ENCODE measurements at regions not wholly inside any gene's neighbourhood (a gene's known extent, or its start where the extent isn't known, plus 50 kb on each side); places are given as distances from the start of the nearest gene placed in this dataset.
"Not testable (repeated sequence)": the region's sequence is repeated elsewhere in the genome, so short reads cannot be mapped to it uniquely, and the experiment has no call there.

- DNase-seq, result no peak
These were observed 418.5 kb downstream of the TMEM121 start for GRCh38 chr14:105944632-105945610.

DNA sequence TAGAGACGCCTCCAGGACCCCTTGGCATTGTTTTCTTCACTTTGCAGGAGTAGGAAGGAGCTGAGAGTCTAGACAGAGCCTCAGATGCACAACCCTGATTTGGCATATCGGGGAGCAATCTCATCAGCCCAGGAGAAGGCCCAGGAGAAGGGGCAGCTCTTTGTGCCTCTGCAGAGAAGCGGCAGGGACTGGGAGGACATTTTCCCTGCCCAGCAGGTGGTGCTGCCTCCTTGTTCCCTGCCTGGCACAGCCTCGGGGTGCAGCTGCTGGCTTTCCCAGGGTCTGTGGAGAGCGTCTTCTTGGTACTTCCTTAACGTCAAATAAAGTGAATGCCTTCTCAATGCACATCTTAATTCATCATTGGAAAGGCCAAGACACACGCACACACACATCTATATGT lies 419.5 kb downstream of the TMEM121 start:
- DNase-seq, result no peak

GRCh38 chr14:105947599-105947998 lies 421.2 kb downstream of the TMEM121 start:
- no peak for DNase-seq

DNA sequence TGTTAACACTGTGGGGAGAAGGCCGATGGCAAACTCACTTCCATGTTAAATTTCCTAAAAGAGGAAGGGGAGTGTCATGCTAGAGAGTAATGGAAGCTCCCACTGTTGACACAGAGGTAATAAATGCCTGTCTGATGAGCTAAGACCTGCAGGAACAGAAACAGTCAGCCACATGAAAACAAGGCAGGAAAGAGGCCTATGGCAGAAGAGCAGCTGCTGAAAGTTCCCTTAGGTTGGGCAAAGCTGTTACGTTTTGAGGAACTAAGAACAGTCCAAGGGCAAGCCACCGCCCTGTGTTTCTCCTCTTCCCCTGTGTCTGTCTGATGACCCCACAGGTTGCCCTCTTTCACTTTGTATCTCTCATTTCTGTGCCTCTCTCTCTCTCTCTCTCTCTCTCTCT lies 422.6 kb downstream of the TMEM121 start:
- peak; percentile 35 for DNase-seq

GRCh38 chr14:105950364-105950892 lies 424.0 kb downstream of the TMEM121 start:
- DNase-seq, result not testable (repeated sequence)

DNA sequence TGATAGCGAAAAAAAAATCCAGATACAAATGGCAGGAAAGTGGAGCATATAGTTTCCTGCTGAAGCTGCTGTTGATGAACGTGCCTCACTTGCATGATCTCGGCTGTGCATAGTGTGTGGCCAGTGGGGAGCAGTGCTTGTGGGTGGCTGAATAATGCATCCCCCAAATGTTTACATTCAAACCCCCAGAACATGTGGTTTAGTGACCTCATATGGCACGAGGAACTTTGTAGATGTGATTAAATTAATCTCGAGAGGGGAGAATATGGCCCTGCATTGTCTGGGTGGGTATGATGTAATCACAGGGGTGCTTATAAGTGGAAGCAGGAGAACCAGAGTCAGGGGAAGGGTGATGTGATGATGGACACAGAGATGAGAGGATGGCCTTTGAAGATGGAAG lies 425.0 kb downstream of the TMEM121 start:
- no peak for DNase-seq

- no peak for DNase-seq
These were observed 425.8 kb downstream of the TMEM121 start for GRCh38 chr14:105952222-105952621.

DNA sequence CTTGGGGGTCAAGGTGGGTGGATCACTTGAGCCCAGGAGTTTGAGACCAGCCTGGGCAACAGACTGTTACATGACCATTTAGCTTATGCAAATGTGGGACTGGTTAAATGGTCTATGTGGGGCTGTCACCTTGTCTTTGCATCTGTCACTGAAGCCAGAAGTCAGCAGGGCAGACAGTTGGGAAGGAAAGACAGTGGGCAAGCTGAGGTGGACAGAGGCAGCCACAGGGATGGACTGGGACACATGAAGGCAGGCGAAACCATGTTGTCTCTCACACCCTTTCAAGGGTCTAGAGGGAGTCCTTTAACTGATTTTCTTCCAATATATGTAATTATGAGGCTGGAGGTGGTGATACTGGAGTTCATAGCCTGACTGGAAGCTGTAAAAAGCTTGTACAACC lies 426.4 kb downstream of the TMEM121 start:
- no peak for DNase-seq

GRCh38 chr14:105961625-105962024 lies 435.2 kb downstream of the TMEM121 start:
- not testable (repeated sequence) for DNase-seq

DNA sequence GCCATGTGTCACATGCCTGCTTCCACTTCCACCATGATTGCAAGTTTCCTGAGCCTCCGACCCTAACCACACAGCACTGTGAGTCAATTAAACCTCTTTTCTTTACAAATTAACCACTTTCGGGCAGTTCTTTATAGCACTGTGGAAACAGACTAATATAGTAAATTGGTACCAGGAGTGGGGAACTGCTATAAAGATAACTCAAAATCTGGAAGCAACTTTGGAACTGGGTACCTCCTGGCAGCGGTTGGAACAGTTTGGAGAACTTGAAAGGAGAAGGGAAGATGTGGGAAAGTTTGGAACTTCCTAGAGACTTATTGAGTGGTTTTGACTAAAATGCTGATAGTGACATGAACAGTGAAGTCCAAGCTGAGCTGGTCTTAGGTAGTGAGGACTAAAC lies 436.1 kb downstream of the TMEM121 start:
- no peak for DNase-seq

DNA sequence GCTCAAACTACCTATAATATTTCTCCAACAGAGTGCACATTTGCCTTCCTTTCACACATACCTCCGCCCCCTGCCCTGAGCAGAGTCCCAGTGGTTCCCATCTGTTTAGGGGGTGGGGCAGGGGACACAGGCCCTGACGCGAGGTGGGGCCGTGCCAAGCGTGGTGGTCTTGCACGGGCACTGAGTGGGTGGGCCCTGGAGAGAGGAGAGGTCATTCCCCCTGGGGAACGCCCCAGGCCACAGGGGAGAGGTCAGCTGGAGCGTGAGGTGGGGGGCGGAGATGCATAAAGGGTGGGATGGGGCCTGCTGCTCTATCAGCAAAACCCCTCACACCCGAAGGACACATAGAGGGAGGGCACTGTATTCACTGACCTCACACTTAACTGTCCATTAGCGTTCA lies 441.9 kb downstream of the TMEM121 start:
- no peak for DNase-seq

DNA sequence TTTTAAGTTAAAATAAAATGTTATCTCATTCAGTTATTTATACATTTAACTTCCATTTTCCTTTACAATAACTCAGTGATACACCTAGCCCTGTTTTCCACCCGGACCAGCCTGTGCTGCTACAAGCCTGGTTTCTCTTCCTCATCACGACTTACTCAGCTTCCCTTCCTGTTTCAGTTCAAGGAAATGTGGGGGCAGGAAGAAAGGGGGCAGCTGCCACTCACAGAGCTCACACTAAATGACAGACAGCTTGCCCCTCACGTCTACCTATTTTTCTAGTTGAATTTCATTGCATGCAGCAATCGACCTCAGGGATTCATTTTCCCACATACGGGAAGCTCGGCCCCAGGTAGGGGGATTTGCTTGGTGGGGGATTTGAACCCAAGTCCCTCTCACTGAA lies 442.6 kb downstream of the TMEM121 start:
- not testable (repeated sequence) for DNase-seq

DNA sequence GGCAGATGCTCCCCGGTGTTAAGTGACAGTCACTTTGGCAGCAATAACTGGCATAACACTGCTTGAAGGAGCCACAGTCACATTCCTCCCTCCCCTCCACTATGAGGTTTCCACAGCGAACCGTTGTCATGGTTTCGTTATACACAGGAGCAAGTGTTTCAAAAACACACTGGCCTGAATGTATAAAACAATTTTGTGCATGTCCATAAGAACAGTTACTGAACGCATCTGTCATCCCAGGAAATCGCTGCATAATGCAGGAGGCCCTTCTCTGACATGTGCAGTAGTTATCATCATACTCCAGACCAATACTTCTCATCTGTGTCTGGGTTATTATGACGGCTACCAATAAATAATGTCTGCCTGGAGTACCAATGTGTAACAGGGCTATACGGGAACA lies 444.4 kb downstream of the TMEM121 start:
- DNase-seq, result not testable (repeated sequence)

DNA sequence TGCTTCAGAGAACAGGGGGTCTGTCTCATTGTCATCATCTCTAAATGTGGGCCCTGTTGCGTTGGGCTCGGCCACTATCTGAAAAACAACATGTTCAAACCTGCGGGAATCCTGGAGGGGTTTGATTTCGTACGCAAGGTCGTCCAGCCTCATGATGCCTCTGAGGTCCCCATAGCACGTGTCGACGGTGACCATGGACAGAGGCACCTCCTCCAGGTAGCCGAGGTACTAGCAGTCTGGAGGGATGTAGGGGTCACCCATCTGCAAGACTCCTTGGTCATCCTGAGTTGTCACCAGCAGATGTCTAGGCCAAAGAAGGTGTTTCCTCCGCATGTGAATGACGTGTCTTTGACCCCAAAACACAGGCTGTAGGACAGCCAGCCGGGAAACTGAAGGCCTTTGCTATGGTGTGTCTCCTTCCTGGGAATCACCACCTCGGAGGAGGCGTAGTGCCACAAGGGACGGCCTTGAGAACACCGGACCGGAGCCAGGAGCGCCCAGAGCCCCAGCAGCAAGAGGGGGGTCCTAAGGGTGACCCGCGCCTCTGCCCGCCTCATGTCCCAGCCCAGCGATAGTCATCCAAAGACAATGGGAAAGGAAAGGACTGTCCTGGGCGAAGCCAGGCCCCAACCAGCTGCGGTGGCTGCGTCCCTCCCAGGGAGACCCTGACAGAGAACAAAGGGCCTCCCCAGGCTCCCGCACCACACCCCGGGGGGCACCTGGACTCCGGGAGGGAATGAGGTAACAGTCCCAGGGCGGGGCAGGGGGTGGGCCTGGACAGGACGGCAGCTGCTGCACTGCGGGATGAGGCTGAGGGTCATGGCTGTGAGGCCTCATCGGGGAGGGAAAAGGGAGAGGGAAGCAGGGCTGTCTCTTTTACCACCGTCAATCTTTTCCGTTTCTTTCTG lies 445.5 kb downstream of the TMEM121 start:
- no peak for DNase-seq

DNA sequence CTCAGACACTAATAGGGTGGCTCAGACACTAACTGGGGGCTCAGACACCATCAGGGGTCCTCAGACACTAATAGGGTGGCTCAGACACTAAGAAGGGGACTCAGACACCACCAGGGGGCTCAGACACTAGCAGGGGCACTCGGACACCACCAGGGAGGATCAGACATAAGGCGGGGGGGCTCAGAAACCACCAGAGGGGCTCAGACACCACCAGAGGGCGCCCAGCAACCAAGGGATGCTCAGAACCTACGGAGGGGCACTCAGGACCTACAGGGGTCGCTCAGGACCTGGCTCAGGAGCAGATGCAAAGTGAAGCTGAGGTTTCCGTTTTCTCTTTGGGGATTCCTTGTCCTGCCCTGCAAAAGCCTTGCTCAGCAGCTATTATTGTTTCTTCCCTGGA lies 448.5 kb downstream of the TMEM121 start:
- DNase-seq, result no peak

DNA sequence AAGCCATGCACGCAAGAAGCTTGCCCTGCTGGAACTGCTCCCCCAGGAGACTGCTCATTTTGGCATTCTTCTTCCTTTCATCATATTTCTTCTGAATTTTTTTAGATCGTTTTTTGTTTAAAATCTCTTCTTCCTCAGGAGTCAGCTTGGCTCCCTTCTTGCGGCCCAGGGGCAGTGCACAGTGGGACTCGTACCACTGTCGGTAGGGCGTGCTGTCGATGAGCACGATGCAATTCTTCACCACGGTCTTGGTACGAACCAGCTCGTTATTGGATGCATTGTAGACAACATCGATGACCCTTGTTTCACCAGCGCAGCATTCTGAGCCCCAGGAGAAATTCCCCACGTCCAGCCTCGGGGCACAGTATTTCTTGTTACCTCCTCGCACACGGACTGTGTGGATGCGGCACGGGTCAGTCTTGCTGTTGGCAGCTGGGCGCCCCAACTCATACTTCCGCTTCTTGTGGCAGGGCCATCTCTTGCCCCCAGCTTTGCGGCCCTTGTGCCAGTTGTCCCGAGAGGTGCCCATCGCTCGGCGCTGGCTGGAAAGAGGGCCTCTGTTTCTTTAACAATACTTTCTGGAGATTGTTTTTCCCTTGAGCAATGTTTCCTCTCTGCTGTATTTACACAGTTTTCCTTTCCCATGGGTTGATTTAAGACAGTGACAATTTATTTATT lies 452.4 kb downstream of the TMEM121 start:
- no peak for DNase-seq

DNA sequence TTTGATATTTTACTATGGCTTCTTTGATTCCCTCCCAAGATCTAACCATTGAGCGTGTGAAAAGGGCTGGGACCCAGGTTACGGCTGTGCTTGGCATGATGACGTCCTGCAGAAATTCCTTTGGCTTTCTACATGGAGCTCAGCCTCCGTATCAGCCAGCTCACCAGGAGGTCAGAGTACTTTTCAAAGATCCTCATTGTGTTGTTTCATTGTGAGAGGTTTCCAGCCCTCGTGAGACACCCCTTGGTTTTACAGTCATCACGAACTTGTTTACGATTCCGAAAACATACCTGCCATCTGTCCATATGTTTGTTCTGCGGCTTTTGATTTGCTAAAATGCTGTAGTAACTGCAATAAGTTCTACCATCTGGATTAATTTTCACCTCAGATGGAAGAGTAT lies 453.1 kb downstream of the TMEM121 start:
- no peak for DNase-seq

GRCh38 chr14:105980224-105980623 lies 453.8 kb downstream of the TMEM121 start:
- DNase-seq, result no peak

- DNase-seq, result peak; percentile 61
These were observed 455.3 kb downstream of the TMEM121 start for GRCh38 chr14:105981517-105982302.

DNA sequence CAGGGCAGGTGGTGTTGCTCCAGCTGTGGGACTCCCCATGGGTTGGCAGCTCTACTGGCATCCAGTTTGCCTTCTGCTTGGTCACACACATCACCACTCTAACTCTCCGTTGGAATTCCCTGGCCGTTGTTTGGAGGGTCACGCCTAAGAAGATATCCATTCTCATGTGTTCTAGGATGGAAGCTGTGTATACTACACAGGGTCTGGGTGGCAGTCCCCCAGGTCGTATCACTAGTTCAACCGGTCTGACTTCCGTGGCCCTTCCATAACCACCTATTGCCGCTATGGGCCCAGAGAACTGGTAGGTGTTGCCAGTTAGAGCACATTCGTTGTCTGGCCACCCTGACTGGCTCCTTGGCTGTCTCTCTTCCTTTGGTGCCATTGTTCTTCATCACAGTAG lies 456.3 kb downstream of the TMEM121 start:
- DNase-seq, result no peak

- DNase-seq, result no peak
These were observed 460.5 kb downstream of the TMEM121 start for GRCh38 chr14:105986894-105987284.

- no peak for DNase-seq
These were observed 461.2 kb downstream of the TMEM121 start for GRCh38 chr14:105987563-105987962.

Measured in GF-D8 (cell line).